HepG2 (cell line): ENCODE measurements at regions not wholly inside any gene's neighbourhood (a gene's known extent, or its start where the extent isn't known, plus 50 kb on each side); places are given as distances from the start of the nearest gene placed in this dataset.

ENCODE experiments used
- ARNTL ChIP-seq: sonication (generic); formaldehyde crosslinking; IDR thresholded peaks from 2 replicates; pipeline ENCODE4 v1.4.0; 2020; ENCODE audit warnings: mild to moderate bottlenecking, missing genetic modification reagents
- ATF2 ChIP-seq: sonication (generic); formaldehyde crosslinking; IDR thresholded peaks from 2 replicates; pipeline ENCODE4 v1.4.0; 2020; ENCODE audit warnings: missing genetic modification reagents
- ELK4 ChIP-seq: sonication (generic); formaldehyde crosslinking; IDR thresholded peaks from 2 replicates; pipeline ENCODE4 v1.9.0; 2021; ENCODE audit warnings: missing genetic modification reagents, borderline replicate concordance
- HMG20B ChIP-seq: conservative IDR thresholded peaks from 2 replicates; pipeline ENCODE4 v1.6.1; 2016; ENCODE audit warnings: missing genetic modification reagents, missing compliant biosample characterization
- HMGA1 ChIP-seq: sonication (generic); formaldehyde crosslinking; conservative IDR thresholded peaks from 2 replicates; pipeline ENCODE4 v1.4.0; 2020; ENCODE audit warnings: missing genetic modification reagents
- JARID2 ChIP-seq: sonication (generic); formaldehyde crosslinking; IDR thresholded peaks from 2 replicates; pipeline ENCODE4 v1.8.1; 2023; ENCODE audit warnings: missing genetic modification reagents, inconsistent platforms; ENCODE audit not compliant: insufficient replicate concordance
- RFX3 ChIP-seq: IDR thresholded peaks from 2 replicates; pipeline ENCODE4 v1.6.1; 2016; ENCODE audit warnings: missing biosample characterization, missing genetic modification reagents
- UBTF ChIP-seq: sonication (generic); formaldehyde crosslinking; IDR thresholded peaks from 2 replicates; pipeline ENCODE4 v1.4.0; 2020; ENCODE audit warnings: mild to moderate bottlenecking, missing genetic modification reagents
- XRCC5 ChIP-seq: fragments of 200-400 bp; formaldehyde crosslinking; optimal IDR thresholded peaks from 2 replicates; pipeline ENCODE3; 2017; ENCODE audit warnings: mild to moderate bottlenecking, low read length
- ZBTB21 ChIP-seq: sonication (generic); formaldehyde crosslinking; IDR thresholded peaks from 2 replicates; pipeline ENCODE4 v1.4.0; 2020; ENCODE audit warnings: missing genetic modification reagents
- ZGPAT ChIP-seq: IDR thresholded peaks from 2 replicates; pipeline ENCODE4 v1.6.1; 2016; ENCODE audit warnings: mild to moderate bottlenecking
- ZNF281 ChIP-seq: sonication (generic); formaldehyde crosslinking; IDR thresholded peaks from 2 replicates; pipeline ENCODE4 v1.4.0; 2020; ENCODE audit warnings: missing genetic modification reagents, borderline replicate concordance
- ZNF781 ChIP-seq: sonication (generic); formaldehyde crosslinking; IDR thresholded peaks from 2 replicates; pipeline ENCODE4 v1.5.1; 2020; ENCODE audit warnings: borderline replicate concordance, mild to moderate bottlenecking, missing genetic modification reagents; ENCODE audit errors: not compliant biosample characterization
- ZSCAN20 ChIP-seq: sonication (generic); formaldehyde crosslinking; IDR thresholded peaks from 2 replicates; pipeline ENCODE4 v1.4.0; 2020; ENCODE audit warnings: missing genetic modification reagents, mild to moderate bottlenecking, borderline replicate concordance
- TF ChIP-seq, protein P1 (sequence below): sonication (generic); formaldehyde crosslinking; IDR thresholded peaks from 2 replicates; pipeline ENCODE4 v1.8.0; 2022; ENCODE audit warnings: low read depth, missing genetic modification reagents
- TF ChIP-seq, protein P2 (sequence below): IDR thresholded peaks from 2 replicates; pipeline ENCODE4 v1.6.1; 2018; ENCODE audit warnings: missing genetic modification reagents, mild to moderate bottlenecking, missing compliant biosample characterization

GRCh38 chr14:50000380-50001150 is 107.7 kb downstream of the ARF6 start (continued):
- TF ChIP-seq ATF2 (CRISPR knock-in tag), result 0 out of 2 replicates have a peak, but pooled peaks have one; percentile 11
- TF ChIP-seq HMG20B (CRISPR knock-in tag), result no peak
- TF ChIP-seq ZBTB21 (CRISPR knock-in tag), result no peak
- no peak for TF ChIP-seq RFX3 (CRISPR knock-in tag)
- peak; percentile 41; the same call in 1 of the 2 replicates for TF ChIP-seq UBTF (CRISPR knock-in tag)
- TF ChIP-seq ZNF281 (CRISPR knock-in tag), result no peak
- TF ChIP-seq ZNF781 (CRISPR knock-in tag), result no peak
- no peak for TF ChIP-seq ARNTL
- TF ChIP-seq ELK4 (CRISPR knock-in tag), result no peak
- TF ChIP-seq XRCC5, result no peak
- TF ChIP-seq, protein P1, sequence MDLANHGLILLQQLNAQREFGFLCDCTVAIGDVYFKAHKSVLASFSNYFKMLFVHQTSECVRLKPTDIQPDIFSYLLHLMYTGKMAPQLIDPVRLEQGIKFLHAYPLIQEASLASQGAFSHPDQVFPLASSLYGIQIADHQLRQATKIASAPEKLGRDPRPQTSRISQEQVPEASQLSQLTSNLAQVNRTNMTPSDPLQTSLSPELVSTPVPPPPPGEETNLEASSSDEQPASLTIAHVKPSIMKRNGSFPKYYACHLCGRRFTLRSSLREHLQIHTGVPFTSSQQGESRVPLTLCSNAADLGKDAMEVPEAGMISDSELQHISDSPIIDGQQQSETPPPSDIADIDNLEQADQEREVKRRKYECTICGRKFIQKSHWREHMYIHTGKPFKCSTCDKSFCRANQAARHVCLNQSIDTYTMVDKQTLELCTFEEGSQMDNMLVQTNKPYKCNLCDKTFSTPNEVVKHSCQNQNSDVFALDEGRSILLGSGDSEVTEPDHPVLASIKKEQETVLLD (CRISPR knock-in tag), result no peak
- TF ChIP-seq ZGPAT (CRISPR knock-in tag), result 0 out of 2 replicates have a peak, but pooled peaks have one; percentile 10
- no peak for TF ChIP-seq JARID2 (CRISPR knock-in tag)
- no peak for TF ChIP-seq ZSCAN20 (CRISPR knock-in tag)
- no peak for TF ChIP-seq HMGA1 (CRISPR knock-in tag)
- TF ChIP-seq, protein P2, sequence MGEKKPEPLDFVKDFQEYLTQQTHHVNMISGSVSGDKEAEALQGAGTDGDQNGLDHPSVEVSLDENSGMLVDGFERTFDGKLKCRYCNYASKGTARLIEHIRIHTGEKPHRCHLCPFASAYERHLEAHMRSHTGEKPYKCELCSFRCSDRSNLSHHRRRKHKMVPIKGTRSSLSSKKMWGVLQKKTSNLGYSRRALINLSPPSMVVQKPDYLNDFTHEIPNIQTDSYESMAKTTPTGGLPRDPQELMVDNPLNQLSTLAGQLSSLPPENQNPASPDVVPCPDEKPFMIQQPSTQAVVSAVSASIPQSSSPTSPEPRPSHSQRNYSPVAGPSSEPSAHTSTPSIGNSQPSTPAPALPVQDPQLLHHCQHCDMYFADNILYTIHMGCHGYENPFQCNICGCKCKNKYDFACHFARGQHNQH, result no peak
